Globus pallidus (tissue), 1 donor: ENCODE measurements at regions not wholly inside any gene's neighbourhood (a gene's known extent, or its start where the extent isn't known, plus 50 kb on each side); places are given as distances from the start of the nearest gene placed in this dataset.

ENCODE experiments used
- DNase-seq: peaks from one replicate; pipeline ENCODE4 v3.0.0-alpha.2; 2015; ENCODE audit warnings: low spot score

DNA sequence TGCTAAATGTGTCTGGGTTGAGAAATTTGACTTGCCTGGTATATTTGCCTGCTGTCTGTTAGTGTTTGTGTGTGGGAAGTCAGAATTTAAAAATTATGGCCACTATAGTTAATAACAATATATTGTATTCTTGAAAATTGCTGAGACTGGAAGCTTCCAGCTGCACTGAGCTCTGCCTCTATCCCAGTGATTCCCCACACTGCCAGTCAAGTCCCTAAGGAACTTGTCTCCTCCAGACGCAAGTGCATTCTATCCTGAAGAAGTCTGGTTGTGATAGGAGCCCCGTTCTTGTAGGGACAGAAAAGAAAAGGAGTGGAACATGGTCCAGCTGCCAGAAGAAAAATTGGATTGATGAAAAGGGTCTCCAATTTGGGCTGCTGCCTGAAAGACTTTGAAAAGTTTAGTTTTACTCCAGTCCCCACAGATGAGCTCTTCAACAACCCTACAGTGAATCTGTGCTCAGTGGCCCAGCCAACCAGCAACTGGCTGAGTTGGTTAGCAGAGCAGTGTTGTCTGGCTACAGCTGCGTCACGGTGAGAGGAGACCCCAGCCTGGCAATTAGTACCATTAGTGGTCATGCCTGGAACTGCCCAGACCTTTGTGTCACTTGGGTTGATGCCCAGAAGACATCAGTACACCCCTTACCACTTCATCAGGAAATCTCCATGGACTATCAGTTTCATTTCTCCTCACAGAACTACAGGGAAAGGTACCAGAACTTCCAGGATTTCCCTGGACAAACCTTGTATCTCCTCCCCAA, 183.1 kb upstream of the MCHR2 start:
- no peak for DNase-seq

DNA sequence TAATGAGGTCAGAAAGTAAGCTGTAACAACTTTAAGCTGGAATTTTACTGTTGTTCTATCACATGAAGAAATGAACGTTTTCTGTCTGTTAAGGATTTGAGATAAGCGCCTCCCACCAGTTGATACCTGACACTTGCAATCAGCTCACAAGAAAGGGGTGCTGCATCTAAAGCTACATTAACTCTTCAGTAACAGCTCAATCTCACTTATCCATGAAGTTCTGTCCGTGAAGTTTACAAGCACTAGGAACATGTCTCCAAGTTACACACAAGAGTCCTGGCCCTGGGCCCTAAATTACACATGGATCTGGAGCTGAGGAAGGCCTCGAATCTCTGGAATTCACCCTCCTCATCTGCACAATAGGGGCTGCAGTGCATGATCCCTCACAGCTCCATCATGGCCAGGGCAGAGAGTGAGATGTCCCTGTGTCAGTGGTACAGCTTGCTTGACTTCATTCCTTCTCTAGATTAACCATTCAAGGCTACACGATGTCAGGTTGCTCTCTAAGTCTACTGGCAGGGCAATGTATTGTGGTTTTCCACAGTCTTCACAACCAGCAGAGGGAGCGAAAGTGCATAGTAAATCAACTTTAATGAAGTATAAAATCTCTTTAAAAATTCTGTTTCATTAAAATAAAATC, 182.4 kb upstream of the MCHR2 start:
- no peak for DNase-seq

DNA sequence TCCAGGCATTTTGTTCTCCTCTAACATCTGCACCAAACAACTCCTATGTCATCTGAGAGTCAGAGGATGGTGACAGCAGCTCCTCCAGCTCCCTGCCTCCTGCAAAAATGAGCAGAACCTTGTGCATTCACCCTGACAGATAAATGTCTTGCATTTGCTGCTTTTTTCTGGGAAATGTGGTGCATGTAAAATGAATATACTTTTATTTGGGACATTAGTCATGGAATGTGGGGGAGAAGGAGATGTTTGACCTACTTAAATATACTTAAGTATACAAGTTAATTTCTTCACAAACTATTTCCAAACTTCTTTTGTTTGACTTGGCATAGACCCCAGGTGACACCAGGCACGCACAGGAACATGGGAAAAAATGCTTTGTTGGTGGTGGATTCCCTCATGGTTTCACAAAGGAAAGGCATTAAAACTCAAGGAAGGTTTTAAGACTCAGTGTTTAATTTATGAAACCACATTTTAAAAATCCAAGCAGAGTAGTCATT, 181.8 kb upstream of the MCHR2 start:
- DNase-seq: no peak

DNA sequence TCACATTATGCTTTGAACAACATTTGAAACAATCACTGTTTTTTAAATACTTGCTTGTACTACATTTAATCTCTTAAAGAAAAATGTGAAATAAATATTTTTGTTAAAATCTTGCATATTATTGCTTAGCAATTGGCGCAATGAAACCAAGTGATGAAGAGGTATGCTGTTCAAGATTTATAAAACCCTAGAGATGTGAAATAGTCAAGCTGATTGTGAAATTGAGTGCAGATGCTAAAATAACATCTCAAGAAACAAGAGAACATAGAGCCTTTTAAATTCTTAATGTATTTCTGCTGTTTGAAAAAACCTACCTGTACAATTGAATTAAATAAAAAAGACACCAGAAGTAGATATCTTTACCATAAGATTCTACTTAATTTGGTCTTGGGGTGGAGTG, 179.2 kb upstream of the MCHR2 start:
- no peak for DNase-seq

DNA sequence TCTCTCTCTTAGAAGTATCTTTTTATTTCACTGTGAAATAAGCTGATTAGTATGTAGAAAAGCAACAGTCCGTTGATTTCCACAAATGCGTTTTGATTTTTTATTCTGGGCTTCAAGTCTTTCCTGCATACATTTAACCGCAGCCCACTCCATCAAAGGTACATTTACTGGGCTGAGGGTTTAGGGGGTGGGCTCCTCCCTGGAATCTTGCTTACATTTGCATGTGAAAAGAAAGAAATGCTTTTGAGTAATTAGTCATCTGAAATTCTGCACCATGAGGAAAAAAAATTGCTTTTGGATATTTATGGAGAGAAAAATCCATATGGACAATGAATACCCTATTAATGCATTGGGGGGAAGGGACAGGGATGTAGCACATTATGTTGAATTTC, 178.3 kb upstream of the MCHR2 start:
- no peak for DNase-seq

DNA sequence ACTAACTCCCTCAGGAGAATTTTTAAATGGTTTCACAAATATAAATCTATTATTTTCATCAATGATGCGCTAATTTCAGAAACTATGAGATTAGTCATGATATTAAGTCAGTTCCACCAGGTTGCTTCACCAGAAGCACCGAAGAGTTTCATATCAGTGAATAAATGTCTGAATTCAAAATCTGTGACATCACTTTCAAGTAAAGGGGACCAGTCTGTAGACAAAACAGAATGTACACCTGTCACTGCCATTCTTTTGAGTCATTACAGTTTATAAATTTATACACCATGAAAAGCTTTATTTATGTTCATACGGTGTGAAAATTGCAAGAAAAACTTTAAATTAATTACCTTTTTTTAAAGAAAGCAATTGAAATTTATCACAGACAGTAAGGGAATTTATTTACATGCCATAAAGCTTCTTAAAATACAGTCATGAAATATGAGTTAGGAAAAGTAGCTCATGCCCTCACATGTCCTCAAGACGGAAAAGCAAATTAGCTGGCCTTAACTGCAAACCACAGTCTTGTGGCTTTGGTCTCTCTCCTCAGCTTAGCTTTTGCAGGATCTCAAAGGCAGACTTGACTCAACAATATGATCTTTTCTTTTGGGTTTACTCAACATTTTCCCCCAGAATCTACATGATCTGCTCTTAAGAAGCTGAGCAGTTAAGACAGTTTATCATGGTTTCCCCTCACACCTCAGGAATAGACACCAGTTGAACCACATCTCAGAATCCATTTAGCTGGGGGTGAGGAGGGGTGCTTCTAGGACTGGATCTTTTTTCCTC, 177.7 kb upstream of the MCHR2 start:
- no peak for DNase-seq

DNA sequence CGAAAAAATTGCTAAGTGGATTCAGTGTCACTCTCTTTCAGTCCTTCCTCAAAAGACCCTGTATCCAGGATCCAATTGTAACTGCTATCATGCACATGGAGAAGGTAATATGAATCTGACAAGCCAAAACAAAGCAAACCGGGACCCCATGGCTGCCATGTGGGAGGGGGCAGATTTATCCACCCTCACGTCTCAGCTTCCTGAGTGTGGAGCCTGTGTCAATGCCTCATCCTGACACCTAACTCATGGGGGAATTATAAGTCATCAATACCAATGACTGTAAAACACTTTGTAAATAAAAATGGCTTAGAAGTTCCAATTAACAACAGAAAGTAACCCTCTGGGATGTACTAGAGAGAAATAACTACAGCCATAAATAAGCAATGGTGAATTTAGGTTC, 174.1 kb upstream of the MCHR2 start:
- no peak for DNase-seq

DNA sequence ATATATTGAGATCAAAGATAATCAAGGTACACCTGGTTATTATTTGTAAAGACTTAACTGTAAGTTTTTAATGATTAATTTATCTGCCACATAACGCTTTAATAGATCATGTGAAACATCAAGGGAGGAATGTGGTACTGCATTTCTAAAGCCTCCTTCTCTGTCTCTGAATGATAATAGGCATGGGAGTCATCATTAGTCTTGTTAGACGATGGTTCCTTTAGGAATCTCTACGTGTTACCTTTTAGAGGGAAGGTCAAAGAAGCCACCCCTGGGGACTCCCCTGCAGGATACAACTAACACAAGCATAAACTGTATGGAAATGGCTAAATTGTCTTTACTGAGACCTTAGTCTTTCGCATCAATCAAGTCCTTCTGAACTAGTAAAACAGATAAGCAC, 173.6 kb upstream of the MCHR2 start:
- DNase-seq: no peak

DNA sequence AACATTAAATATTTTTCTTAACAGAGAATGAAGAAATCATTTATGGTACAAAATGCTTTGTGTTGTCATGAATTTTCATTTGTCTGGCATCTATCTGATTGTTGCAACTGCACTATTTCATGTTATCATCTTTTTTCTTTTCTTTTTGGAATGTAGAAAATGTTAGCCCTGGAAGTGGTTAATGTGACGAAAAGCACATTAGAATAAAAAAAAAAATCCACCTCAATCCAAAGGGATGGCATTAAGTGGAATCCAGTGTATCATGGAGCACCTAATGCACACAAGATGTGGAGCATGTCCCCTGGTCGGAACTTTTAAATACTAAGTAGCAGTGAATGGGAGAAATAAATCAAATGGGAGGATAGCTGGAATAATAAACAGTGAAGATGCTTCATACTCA, 172.9 kb upstream of the MCHR2 start:
- no peak for DNase-seq

DNA sequence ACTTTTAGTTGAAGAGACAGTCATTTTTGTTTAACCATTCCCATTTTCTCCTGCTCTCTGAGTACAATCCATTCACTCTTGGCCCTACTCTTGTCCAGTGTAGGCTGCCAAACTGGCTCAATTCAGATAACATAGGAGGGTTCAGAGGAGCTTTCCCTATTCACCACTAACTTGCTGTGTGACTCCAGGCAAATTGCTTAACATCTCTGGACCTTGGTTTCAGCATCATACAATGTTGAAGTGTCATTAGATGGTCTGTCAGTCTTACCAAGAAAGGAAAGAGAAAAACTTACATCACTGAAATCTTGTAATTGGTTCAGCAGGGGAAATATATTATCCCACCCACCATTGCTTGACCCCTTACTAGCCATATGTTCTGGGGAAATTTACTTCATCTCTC, 171.4 kb upstream of the MCHR2 start:
- DNase-seq: no peak

DNA sequence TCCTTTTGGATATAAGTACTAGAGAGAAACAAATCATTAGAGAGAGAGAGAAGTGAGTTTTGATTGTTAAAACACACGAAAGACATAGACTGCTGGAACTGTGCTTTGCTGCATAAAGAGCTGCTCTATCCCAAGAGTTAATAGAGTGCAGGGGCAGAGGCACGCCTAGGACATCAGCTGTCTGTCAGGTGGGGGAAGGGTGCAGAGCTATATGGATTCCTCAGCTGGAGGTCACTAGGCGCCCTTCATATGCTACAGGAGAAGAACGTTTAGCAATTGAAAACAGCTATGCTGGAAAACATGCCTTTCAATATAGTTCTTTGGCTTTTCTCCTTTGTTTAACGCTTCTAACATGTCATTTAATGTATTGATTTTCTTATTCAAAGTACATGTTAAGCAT, 169.0 kb upstream of the MCHR2 start:
- no peak for DNase-seq

DNA sequence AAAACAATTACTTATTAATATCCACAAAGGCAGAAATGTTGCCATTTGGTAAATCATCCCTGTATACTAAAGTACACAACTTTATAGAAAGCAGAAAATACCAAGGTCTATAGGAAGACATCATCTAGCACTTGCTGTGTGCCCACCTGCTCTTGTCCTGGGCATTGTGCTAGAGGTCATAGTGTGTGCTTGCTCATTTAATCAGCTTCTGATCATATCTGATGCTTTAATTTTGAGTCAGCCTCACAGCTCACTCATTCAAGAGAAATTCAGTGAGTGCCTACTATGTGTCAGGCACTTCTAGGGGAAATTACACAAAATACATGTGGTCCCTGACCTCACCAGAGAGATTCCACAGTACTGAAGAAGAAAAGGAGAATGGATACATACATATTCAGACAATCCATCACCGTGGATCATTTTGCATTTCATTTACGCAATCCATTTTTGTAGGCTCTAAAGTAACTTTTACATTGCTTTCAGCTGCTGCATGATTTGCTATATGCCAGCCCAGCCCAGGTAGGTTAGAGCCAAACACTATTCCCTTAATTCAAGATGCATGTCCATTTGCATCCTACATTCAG, 167.9 kb upstream of the MCHR2 start:
- DNase-seq: no peak

DNA sequence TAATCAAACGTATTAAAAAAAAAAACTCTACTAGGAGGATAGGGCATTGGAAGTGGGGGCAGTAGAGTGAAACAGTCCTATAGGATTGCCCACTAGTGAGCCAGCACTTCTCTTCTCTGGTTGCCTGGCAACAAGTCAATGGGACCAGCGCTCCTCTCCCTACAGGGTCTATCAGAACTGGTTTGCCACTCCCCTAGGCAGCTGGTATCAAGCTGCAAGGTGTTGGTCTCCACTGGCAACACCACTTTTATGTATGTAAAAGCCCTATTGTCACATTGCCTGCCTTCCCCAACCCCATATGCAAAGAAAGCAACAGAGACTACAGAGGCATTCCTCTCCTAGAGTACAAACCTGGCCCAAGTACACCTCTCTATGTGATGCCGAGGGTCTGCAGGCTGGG, 166.9 kb upstream of the MCHR2 start:
- no peak for DNase-seq

DNA sequence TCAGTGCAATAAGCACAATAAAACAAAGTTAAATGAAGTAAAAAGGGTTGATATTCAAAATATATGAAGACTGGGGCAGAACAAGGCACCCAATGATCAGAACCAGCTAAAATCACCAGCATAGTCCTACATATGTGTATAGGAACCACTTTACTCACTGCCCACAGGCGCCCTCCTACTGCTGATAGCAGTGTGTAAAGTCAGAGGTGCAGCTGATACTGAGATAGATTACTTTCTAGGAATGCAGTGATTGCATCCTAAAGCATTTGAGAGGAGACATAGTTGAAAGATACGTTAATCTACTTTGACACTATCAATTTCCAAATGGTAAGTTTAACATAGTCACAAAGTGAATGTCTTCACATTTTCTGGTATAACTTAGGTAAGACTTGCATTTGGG, 161.1 kb upstream of the MCHR2 start:
- DNase-seq: no peak

DNA sequence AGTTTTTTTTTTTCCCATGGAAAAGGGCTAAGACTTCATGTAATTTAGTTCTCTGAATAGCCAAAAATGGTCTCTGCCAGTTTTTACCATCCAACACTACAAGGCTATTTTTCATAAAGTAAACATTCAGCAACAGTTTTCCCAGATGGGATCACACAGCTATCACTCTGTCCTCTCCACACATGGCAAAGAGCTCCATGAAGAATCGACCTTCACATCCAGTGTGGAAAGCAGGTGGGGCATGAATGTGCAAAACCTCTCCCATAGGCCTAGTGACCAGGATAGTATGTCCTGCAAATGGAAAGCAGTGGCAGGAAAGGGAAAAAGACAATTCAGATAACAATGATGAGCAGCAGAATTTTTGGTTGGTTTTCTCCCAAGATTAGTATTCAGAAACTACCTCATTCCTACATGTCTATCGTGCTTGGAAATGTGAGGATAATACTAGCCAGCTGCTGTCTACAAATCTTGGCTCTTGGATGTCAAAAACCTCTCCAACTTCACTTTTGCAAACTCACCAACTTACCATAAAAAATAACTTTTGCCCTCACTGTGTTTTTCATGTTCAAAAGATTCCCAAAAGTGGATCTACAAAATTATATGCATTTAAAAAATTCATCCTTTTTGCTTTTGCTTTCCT, 159.7 kb upstream of the MCHR2 start:
- no peak for DNase-seq

DNA sequence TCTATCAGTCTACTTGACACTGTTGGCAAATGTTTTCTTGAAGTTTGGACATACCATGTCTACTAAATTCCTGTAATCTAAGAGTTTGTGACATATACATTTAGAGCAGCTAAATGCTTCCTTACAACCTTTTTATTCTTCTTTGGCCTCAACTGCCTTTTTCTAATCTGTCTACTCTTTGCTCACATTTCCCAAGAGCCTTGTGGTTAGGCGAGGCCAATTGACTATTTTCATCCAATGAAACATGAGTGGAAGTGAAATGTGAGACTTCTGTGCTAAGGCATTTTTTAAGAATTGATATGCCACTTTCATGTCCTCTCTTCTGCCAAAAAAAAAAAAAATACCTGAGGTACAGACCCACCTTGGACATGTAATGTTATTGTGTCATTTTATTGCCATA, 158.2 kb upstream of the MCHR2 start:
- DNase-seq: no peak

DNA sequence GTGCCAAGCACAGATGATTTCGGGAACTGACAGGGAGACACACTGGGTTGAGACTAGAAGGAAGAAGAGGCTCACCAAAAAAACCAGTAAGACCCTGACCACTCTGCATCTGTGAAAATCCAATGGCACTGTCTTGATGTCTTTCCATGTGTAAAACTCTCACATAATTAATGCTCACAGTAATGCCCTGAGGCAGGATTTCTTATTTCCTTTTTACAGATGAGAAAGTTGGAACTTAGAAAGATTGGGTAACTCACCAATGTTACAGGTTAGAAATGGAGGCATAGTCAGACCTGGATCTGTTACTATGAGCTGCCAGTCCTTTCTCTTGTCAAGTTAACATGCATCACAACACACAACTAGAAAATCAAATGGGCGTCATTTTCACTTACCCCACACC, 151.0 kb upstream of the MCHR2 start:
- DNase-seq: no peak

DNA sequence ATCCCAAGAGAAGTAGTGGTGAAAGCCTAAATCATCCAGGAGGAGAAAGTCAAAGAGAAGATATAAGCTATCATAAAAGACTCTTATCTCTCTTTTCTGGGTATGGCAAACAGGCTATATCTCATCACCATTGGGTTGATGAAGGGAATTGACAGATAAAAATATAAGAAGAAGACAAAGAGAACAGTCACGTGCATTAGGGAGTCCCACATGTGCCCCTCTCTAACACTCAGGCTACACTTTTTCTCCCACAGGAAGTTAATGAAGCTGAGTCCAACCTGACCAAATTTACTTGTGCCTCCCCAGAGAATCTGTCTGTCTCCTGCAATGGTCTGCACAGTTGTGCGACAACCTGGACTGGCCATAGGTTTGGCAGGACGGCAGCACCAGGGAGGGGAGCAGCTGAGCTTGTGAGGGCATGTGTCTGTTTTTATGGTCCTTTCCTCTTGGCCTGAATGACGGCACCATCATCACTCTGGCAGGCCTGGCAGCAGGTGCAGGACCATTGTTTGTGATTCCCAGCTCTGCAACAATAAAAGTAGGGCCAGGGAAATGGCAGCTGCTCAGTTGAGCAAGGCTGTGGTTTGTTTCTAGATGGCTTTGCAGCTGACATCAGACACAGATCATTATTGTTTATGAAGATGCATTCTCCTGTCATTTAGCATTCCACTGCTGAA, 144.5 kb upstream of the MCHR2 start:
- DNase-seq: no peak

DNA sequence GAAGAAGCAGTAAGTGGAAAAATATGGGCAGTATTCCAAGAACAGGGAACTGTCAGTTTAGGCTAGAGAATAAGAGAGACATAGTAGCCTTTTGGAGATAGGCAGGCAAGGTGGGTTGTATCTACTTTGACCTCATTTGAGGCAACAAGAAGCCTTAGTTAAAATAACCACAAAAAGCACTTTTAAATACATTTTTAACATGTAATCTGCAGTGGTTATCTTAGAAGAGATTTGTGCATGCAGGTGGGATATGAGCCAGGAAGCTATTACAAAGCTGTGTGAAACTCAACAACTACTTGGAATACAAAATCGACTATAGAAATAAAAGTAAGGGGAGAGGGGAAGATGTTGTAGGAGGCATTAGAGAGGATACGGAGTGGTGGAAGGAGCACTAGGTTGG, 143.7 kb upstream of the MCHR2 start:
- DNase-seq: no peak

DNA sequence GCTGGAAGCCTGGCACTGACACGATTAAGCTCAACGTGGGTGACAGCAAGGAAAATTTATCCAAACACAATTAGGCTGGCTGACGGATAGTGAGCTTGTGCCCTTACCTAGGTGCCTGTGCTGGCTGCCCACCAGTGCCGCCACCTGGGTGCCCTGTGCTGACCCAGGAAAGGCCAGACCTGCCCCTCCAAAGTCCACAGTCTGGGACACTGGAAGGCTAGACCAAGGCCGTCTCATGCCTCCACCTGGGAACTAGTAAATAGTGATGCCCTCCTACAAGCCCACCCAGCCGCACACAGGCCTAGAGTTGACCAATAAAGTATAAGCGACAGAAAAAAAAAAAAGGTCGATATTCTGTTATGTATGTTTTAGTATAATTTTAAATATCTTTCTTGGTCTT, 142.6 kb upstream of the MCHR2 start:
- no peak for DNase-seq

DNA sequence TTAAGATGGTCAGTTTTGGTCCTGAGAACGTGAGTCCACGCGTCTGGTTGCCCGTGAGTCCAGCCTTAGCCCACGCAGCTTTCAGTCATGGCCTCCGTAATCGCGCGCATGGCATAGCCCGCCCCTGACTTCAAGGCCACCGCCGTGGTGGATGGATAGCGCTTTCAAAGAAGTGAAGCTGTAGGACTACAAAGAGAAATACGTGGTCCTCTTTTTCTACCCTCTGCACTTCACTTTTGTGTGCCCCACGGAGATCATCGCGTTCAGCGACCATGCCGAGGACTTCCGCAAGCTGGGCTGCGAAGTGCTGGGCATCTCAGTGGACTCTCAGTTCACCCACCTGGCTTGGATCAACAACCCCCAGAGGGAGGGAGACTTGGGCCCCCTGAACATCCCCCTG, 142.0 kb upstream of the MCHR2 start:
- no peak for DNase-seq

DNA sequence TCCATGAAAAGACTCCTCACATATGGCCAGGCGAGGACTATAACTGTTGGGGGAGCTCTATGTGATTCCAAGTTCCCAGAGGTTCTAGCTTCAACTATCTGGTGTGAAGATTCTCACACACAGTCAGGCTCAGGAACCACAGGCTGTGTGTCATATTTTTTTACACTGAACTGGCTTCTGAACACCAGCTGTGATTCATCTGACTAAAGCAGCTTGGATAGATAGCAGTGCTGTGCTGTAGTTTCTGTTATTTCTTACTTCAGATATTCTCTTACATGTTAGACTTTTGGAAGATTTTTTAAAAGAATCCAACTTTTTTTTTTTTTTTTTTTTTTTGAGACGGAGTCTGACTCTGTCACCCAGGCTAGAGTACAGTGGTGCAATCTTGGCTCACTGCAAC, 140.7 kb upstream of the MCHR2 start:
- no peak for DNase-seq
